Kidney (tissue), 13 donors: ENCODE measurements at regions not wholly inside any gene's neighbourhood (a gene's known extent, or its start where the extent isn't known, plus 50 kb on each side); places are given as distances from the start of the nearest gene placed in this dataset.

Experiments used
- DNase-seq, 5 donors: peaks; one replicate each; pipeline ENCODE4 v3.0.0-alpha.2; 2013 to 2020
- FAIRE-seq: peaks from 2 replicates; lab custom pipeline; 2012; peaks lifted over from hg19 to GRCh38; lab: Jason Lieb, UNC
- H3K27ac ChIP-seq, 2 donors: one replicate each; pipeline ENCODE4 v1.7.0; 2013; ENCODE audit warnings: low read depth in 2 of 2, low read length in 2 of 2, inconsistent platforms in 1 of 2
- H3K27me3 ChIP-seq: one replicate; pipeline ENCODE4 v1.7.1; 2013; ENCODE audit warnings: low read length, inconsistent platforms; ENCODE audit not compliant: control insufficient read depth, insufficient read depth
- H3K36me3 ChIP-seq, 3 donors: one replicate each; pipeline versions ENCODE4 v1.7.0 to v1.7.1; 2013; ENCODE audit warnings: low read length in 3 of 3, control low read depth in 1 of 3, inconsistent platforms in 1 of 3; ENCODE audit not compliant: insufficient read depth in 3 of 3, control insufficient read depth in 2 of 3
- H3K4me1 ChIP-seq, 3 donors: one replicate each; pipeline versions ENCODE4 v1.7.0 to v1.7.1; 2013; ENCODE audit warnings: low read length in 3 of 3, inconsistent platforms in 1 of 3, low read depth in 1 of 3; ENCODE audit not compliant: control insufficient read depth in 2 of 3, insufficient read depth in 2 of 3
- H3K4me3 ChIP-seq, 3 donors: one replicate each; pipeline versions ENCODE4 v1.7.0 to v1.8.1; 2013; ENCODE audit warnings: low read length in 3 of 3, control low read depth in 1 of 3, inconsistent platforms in 1 of 3
- H3K9ac ChIP-seq, 3 donors: one replicate each; pipeline versions ENCODE4 v1.7.0 to v1.7.1; 2013; ENCODE audit warnings: low read length in 3 of 3, control low read depth in 1 of 3, inconsistent platforms in 1 of 3
- H3K9me3 ChIP-seq, 3 donors: one replicate each; pipeline versions ENCODE4 v1.7.0 to v1.7.1; 2013; ENCODE audit warnings: low read length in 3 of 3, control low read depth in 1 of 3, inconsistent platforms in 1 of 3; ENCODE audit not compliant: control insufficient read depth in 2 of 3, insufficient read depth in 1 of 3
- intact Hi-C: fragments of 100-400 bp; cut with DNase I; formaldehyde crosslinking; loops from one replicate; pipeline ENCODE4 v1.11.1; 2022
- TF ChIP-seq, protein P1 (sequence below): IDR thresholded peaks from 3 replicates; pipeline ENCODE4 v1.5.1; 2012; ENCODE audit warnings: mild to moderate bottlenecking, moderate library complexity, borderline replicate concordance; ENCODE audit not compliant: insufficient read depth; ENCODE audit errors: extremely low read depth
- donor health status: control.
- donor health status: control.
- donor health status: control.
- donor health status: control.
- donor health status: control.
- donor health status: DM: yes; HTN: yes; CAD: no.
- donor health status: Normal renal cell carcinoma (clear cell type).

DNA sequence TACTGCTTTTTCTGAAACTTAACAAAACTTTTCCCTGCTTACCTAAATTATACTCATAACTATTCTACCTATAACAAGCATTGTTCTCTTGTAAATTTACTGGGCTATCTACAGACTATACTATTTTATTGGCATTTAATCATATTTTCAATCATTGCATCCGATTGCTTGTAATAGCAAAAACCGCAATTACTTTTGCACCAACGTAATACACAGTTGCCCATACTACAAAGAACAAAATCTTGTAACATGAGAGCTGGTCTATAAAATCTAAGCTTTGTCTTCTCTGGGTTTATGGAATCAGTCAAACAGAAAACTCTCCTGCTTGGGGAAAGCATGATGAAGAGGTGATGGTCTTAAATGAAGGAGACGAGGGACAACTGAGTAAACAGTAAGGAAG is 463.4 kb upstream of the ST6GAL2 start:
- FAIRE-seq: no peak
- Histone ChIP-seq H3K27ac (no peak overlapping the region), H3K9ac (no peak overlapping the region), H3K27me3 (no peaks in the 10 kb centered on the region), H3K4me3 (no peak overlapping the region), H3K9me3 (no peaks in the 10 kb centered on the region), H3K4me1 (no peaks in the 10 kb centered on the region), H3K36me3 (no peaks in the 10 kb centered on the region)
- TF ChIP-seq, protein P1, sequence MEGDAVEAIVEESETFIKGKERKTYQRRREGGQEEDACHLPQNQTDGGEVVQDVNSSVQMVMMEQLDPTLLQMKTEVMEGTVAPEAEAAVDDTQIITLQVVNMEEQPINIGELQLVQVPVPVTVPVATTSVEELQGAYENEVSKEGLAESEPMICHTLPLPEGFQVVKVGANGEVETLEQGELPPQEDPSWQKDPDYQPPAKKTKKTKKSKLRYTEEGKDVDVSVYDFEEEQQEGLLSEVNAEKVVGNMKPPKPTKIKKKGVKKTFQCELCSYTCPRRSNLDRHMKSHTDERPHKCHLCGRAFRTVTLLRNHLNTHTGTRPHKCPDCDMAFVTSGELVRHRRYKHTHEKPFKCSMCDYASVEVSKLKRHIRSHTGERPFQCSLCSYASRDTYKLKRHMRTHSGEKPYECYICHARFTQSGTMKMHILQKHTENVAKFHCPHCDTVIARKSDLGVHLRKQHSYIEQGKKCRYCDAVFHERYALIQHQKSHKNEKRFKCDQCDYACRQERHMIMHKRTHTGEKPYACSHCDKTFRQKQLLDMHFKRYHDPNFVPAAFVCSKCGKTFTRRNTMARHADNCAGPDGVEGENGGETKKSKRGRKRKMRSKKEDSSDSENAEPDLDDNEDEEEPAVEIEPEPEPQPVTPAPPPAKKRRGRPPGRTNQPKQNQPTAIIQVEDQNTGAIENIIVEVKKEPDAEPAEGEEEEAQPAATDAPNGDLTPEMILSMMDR: no peak
- DNase-seq: no peak
- intact Hi-C loops: no loop called here

DNA sequence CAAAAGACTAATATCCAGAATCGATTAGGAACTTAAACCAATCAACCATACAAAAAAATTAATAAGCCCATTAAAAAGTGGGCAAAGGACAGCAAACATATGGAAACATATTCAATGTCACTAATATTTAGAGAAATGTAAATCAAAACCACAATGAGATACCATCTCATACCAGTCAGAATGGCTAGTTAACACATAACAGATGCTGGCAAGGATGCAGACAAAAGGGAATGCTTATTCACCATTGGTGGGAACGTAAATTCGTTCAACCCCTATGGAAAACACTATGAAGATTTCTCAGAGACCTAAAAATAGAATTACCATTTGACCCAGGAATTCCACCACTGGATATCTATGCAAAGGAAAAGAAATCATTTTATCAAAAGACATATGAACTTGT is 468.2 kb upstream of the ST6GAL2 start:
- no peaks in the 10 kb centered on the region for H3K9me3 ChIP-seq
- no peak overlapping the region for H3K27ac ChIP-seq
- no peaks in the 10 kb centered on the region for H3K4me1 ChIP-seq
- no peak overlapping the region for H3K9ac ChIP-seq
- DNase-seq: no peak
- TF ChIP-seq, protein P1: no peak
- no peaks in the 10 kb centered on the region for H3K27me3 ChIP-seq
- FAIRE-seq: no peak
- no peak overlapping the region for H3K4me3 ChIP-seq
- no peaks in the 10 kb centered on the region for H3K36me3 ChIP-seq
- intact Hi-C loops: no loop called here

DNA sequence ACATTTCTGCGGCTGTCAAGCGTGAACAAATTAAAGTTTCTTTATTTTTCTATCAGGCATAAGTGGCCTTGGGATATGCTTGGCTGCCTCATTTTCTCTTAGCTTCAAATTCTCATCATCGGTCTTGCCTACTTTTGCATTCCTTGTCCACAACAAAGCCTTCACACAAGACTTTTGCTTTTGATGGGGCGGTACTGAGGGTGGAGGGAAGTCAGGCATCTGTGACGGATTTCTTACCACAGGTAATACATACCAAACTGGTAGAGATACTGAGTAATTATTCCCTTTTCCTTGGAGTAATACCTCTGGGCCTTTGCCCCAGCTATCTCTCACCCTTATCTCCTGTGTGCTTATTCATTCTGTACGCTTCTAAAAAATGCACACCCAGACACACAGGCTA is 468.3 kb upstream of the RGPD4 start:
- DNase-seq: peak in 3 of 5 donors; percentile 32 to 67 (median 67)
- Histone ChIP-seq H3K4me3 (no peak overlapping the region), H3K27me3 (no peaks in the 10 kb centered on the region), H3K9me3 (no peaks in the 10 kb centered on the region), H3K4me1 (no peaks in the 10 kb centered on the region), H3K27ac (no peak overlapping the region), H3K9ac (no peak overlapping the region), H3K36me3 (no peaks in the 10 kb centered on the region)
- intact Hi-C loops: no loop called here
- FAIRE-seq: no peak
- TF ChIP-seq, protein P1: no peak

DNA sequence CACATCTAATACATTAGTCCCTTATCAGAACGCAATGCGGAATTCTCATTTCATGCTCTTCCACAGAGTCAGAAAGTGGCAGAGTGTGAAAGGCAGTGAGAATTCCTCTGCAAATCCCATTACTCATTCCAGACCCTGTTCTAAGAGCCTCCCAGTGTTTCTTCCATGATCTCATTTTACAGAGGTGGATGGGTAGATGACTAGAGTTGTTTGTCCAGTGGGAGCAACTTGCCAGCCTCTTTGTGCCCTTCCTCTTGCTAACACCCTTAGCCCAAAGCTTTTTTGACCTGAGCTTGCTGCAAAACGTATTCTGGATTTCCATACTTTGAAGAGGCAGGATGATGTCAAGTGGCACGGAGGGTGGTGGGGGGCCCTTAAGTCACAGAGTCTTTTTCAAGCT is 467.7 kb upstream of the RGPD4 start:
- H3K9ac ChIP-seq: no peak overlapping the region
- DNase-seq: no peak
- no peaks in the 10 kb centered on the region for H3K4me1 ChIP-seq
- intact Hi-C loops: no loop called here
- FAIRE-seq: no peak
- H3K27me3 ChIP-seq: no peaks in the 10 kb centered on the region
- TF ChIP-seq, protein P1: no peak
- no peak overlapping the region for H3K27ac ChIP-seq
- H3K4me3 ChIP-seq: no peak overlapping the region
- no peaks in the 10 kb centered on the region for H3K9me3 ChIP-seq
- no peaks in the 10 kb centered on the region for H3K36me3 ChIP-seq
